Lower lobe of right lung (tissue), 2 donors: ENCODE measurements at regions not wholly inside any gene's neighbourhood (a gene's known extent, or its start where the extent isn't known, plus 50 kb on each side); places are given as distances from the start of the nearest gene placed in this dataset.

ENCODE experiments used
- ATAC-seq, 2 donors: fragments of 200-7000 bp; cut with Tn5 transposase; one replicate each; pipeline ENCODE4 v1.9.1; 2020 to 2022; ENCODE audit warnings: mild to moderate bottlenecking in 2 of 2, moderate library complexity in 2 of 2
- DNase-seq: peaks from one replicate; pipeline ENCODE4 v3.0.0-alpha.2; 2020
- H3K27ac ChIP-seq: fragments of 200-600 bp; one replicate; pipeline ENCODE4 v1.8.0; 2022
- H3K27me3 ChIP-seq: fragments of 200-600 bp; one replicate; pipeline ENCODE4 v1.8.0; 2022; ENCODE audit warnings: low read depth
- H3K36me3 ChIP-seq: fragments of 200-600 bp; one replicate; pipeline ENCODE4 v1.8.0; 2022; ENCODE audit warnings: mild to moderate bottlenecking
- H3K4me1 ChIP-seq: fragments of 200-600 bp; one replicate; pipeline ENCODE4 v1.8.0; 2022
- H3K4me3 ChIP-seq: fragments of 200-600 bp; one replicate; pipeline ENCODE4 v1.8.0; 2022; ENCODE audit warnings: mild to moderate bottlenecking
- H3K9me3 ChIP-seq: fragments of 200-600 bp; one replicate; pipeline ENCODE4 v1.8.0; 2022
- CTCF ChIP-seq: fragments of 200-600 bp; IDR thresholded peaks from one replicate; pipeline ENCODE4 v1.8.0; 2022; ENCODE audit warnings: antibody characterized with exemption, mild to moderate bottlenecking
- intact Hi-C: fragments of 100-400 bp; cut with DNase I; formaldehyde crosslinking; loops from one replicate; pipeline ENCODE4 v1.11.0; 2022
- donor health status: DM: no; HTN: yes; CAD: no; lungs with severe emphysema.

GRCh38 chr19:28289295-28290063 lies 923.5 kb downstream of the UQCRFS1 start:
- Histone ChIP-seq H3K4me1 (no peaks in the 10 kb centered on the region), H3K36me3 (no peaks in the 10 kb centered on the region), H3K4me3 (no peak overlapping the region), H3K9me3 (no peaks in the 10 kb centered on the region), H3K27me3 (no peaks in the 10 kb centered on the region), H3K27ac (no peak overlapping the region)
- intact Hi-C loops = no loop called here
- TF ChIP-seq CTCF = no peak
- ATAC-seq (no peak), DNase-seq (no peak)

GRCh38 chr19:28288572-28289264 lies 924.2 kb downstream of the UQCRFS1 start:
- H3K4me1 ChIP-seq = no peaks in the 10 kb centered on the region
- H3K27me3 ChIP-seq = no peaks in the 10 kb centered on the region
- no peaks in the 10 kb centered on the region for H3K9me3 ChIP-seq
- ATAC-seq = no peak
- no peaks in the 10 kb centered on the region for H3K36me3 ChIP-seq
- no peak overlapping the region for H3K4me3 ChIP-seq
- intact Hi-C loops = no loop called here
- DNase-seq = no peak
- TF ChIP-seq CTCF = no peak
- H3K27ac ChIP-seq = no peak overlapping the region

GRCh38 chr19:28285917-28286316 lies 927.0 kb downstream of the UQCRFS1 start:
- Histone ChIP-seq H3K27me3 (no peaks in the 10 kb centered on the region), H3K27ac (no peak overlapping the region), H3K4me1 (no peaks in the 10 kb centered on the region), H3K4me3 (no peak overlapping the region), H3K9me3 (no peaks in the 10 kb centered on the region), H3K36me3 (no peaks in the 10 kb centered on the region)
- no peak for ATAC-seq
- intact Hi-C loops = no loop called here
- no peak for TF ChIP-seq CTCF
- no peak for DNase-seq

- no peak for DNase-seq
- Histone ChIP-seq H3K27ac (no peak overlapping the region), H3K4me3 (no peak overlapping the region), H3K4me1 (no peaks in the 10 kb centered on the region), H3K36me3 (no peaks in the 10 kb centered on the region), H3K27me3 (no peaks in the 10 kb centered on the region), H3K9me3 (no peaks in the 10 kb centered on the region)
- no peak for ATAC-seq
- intact Hi-C loops = no loop called here
- TF ChIP-seq CTCF = no peak
These were observed 927.9 kb downstream of the UQCRFS1 start for GRCh38 chr19:28285078-28285477.

- ATAC-seq = no peak
These were observed 928.6 kb downstream of the UQCRFS1 start for GRCh38 chr19:28284389-28284788.

More at GRCh38 chr19:28284389-28284788, 928.6 kb downstream of the UQCRFS1 start:
- no peaks in the 10 kb centered on the region for H3K9me3 ChIP-seq
- no peak for TF ChIP-seq CTCF
- no peaks in the 10 kb centered on the region for H3K27me3 ChIP-seq
- H3K4me1 ChIP-seq = no peaks in the 10 kb centered on the region
- no peak for DNase-seq
- no peaks in the 10 kb centered on the region for H3K36me3 ChIP-seq
- no peak overlapping the region for H3K27ac ChIP-seq
- no peak overlapping the region for H3K4me3 ChIP-seq
- intact Hi-C loops = no loop called here
